Ishikawa (cell line): ENCODE measurements at regions not wholly inside any gene's neighbourhood (a gene's known extent, or its start where the extent isn't known, plus 50 kb on each side); places are given as distances from the start of the nearest gene placed in this dataset.

Experiments
- CEBPB ChIP-seq: IDR thresholded peaks from 2 replicates; pipeline ENCODE4 v1.6.1; 2012
- CREB1 ChIP-seq: IDR thresholded peaks from 2 replicates; pipeline ENCODE4 v1.6.1; 2012; ENCODE audit warnings: low read depth
- EGR1 ChIP-seq: IDR thresholded peaks from 2 replicates; pipeline ENCODE4 v1.6.1; 2012
- EP300 ChIP-seq: IDR thresholded peaks from 2 replicates; pipeline ENCODE4 v1.6.1; 2012; ENCODE audit warnings: borderline replicate concordance
- FOXM1 ChIP-seq: IDR thresholded peaks from 2 replicates; pipeline ENCODE4 v1.6.1; 2012; ENCODE audit warnings: low read depth, borderline replicate concordance
- MAX ChIP-seq: IDR thresholded peaks from 2 replicates; pipeline ENCODE4 v1.6.1; 2012
- NFIC ChIP-seq: IDR thresholded peaks from 2 replicates; pipeline ENCODE4 v1.6.1; 2012
- RAD21 ChIP-seq: IDR thresholded peaks from 2 replicates; pipeline ENCODE4 v1.6.1; 2012; ENCODE audit warnings: low read depth
- REST ChIP-seq: IDR thresholded peaks from 2 replicates; pipeline ENCODE4 v1.6.1; 2012; ENCODE audit warnings: low read depth, mild to moderate bottlenecking
- TAF1 ChIP-seq: IDR thresholded peaks from 2 replicates; pipeline ENCODE4 v1.6.1; 2012; ENCODE audit warnings: low read depth, mild to moderate bottlenecking
- TCF12 ChIP-seq: IDR thresholded peaks from 2 replicates; pipeline ENCODE4 v1.6.1; 2012; ENCODE audit warnings: low read depth
- TEAD4 ChIP-seq: IDR thresholded peaks from 2 replicates; pipeline ENCODE4 v1.6.1; 2012
- USF1 ChIP-seq: IDR thresholded peaks from 2 replicates; pipeline ENCODE4 v1.6.1; 2012
- YY1 ChIP-seq: IDR thresholded peaks from 2 replicates; pipeline ENCODE4 v1.6.1; 2012; ENCODE audit warnings: low read depth
- ZBTB7A ChIP-seq: IDR thresholded peaks from 2 replicates; pipeline ENCODE4 v1.6.1; 2012; ENCODE audit warnings: low read depth

- no peak for TF ChIP-seq NFIC
- no peak for TF ChIP-seq FOXM1
- no peak for TF ChIP-seq RAD21
- TF ChIP-seq USF1 = no peak
- TF ChIP-seq TCF12 = no peak
- no peak for TF ChIP-seq CEBPB
- no peak for TF ChIP-seq CREB1
- TF ChIP-seq YY1 = no peak
- TF ChIP-seq TAF1 = no peak
Observed at GRCh38 chr5:135227064-135228022, 171.7 kb downstream of the MACROH2A1 start.

GRCh38 chr5:135225856-135226560, 173.0 kb downstream of the MACROH2A1 start:
- no peak for TF ChIP-seq CEBPB
- TF ChIP-seq EP300 = no peak
- no peak for TF ChIP-seq NFIC
- TF ChIP-seq RAD21 = no peak
- TF ChIP-seq TEAD4 = no peak
- TF ChIP-seq MAX = no peak
- TF ChIP-seq REST = no peak
- TF ChIP-seq YY1 = no peak
- no peak for TF ChIP-seq CREB1
- TF ChIP-seq EGR1 = no peak
- TF ChIP-seq ZBTB7A = no peak
- no peak for TF ChIP-seq TCF12
- no peak for TF ChIP-seq TAF1
- TF ChIP-seq FOXM1 = no peak

GRCh38 chr5:135223891-135224625, 175.0 kb downstream of the MACROH2A1 start:
- TF ChIP-seq MAX (no peak), YY1 (no peak), TCF12 (no peak), EGR1 (no peak), USF1 (no peak), EP300 (no peak), CREB1 (no peak), RAD21 (no peak)

- TF ChIP-seq TEAD4 = no peak
- TF ChIP-seq ZBTB7A = no peak
- no peak for TF ChIP-seq EP300
- no peak for TF ChIP-seq NFIC
- no peak for TF ChIP-seq TCF12
- no peak for TF ChIP-seq USF1
- TF ChIP-seq TAF1 = no peak
- no peak for TF ChIP-seq YY1
- TF ChIP-seq MAX = no peak
- TF ChIP-seq RAD21 = no peak
- TF ChIP-seq REST = no peak
Observed at GRCh38 chr5:135223404-135223803, 175.6 kb downstream of the MACROH2A1 start.
